ENCODE measurements at regions not wholly inside any gene's neighbourhood (a gene's known extent, or its start where the extent isn't known, plus 50 kb on each side); places are given as distances from the start of the nearest gene placed in this dataset.

- TF ChIP-seq CTCF (IDR thresholded peaks at IDR 0.05) (no peak), ZFX (IDR thresholded peaks at IDR 0.05; ENCODE audit: borderline replicate concordance) (no peak)
- H3K27ac ChIP-seq, result no peak overlapping the region
Measured at GRCh38 chr14:36245223-36245622, 68.7 kb upstream of the PTCSC3 start.

- H3K27ac ChIP-seq, result no peak overlapping the region
- TF ChIP-seq ZFX (IDR thresholded peaks at IDR 0.05; ENCODE audit: borderline replicate concordance), result no peak
- TF ChIP-seq CTCF (IDR thresholded peaks at IDR 0.05), result no peak
Measured at GRCh38 chr14:36243183-36243582, 66.7 kb upstream of the PTCSC3 start.

- no peak for TF ChIP-seq ZFX (IDR thresholded peaks at IDR 0.05; ENCODE audit: borderline replicate concordance)
- TF ChIP-seq CTCF (IDR thresholded peaks at IDR 0.05), result peak; percentile 33
- no peak overlapping the region for H3K27ac ChIP-seq
Measured at GRCh38 chr14:36241183-36241582, 64.7 kb upstream of the PTCSC3 start.

- H3K27ac ChIP-seq, result no peak overlapping the region
- TF ChIP-seq CTCF (IDR thresholded peaks at IDR 0.05) (no peak), ZFX (IDR thresholded peaks at IDR 0.05; ENCODE audit: borderline replicate concordance) (no peak)
Measured at GRCh38 chr14:36238666-36239363, 62.3 kb upstream of the PTCSC3 start.

GRCh38 chr14:36233217-36233616 lies 56.7 kb upstream of the PTCSC3 start:
- H3K27ac ChIP-seq, result no peak overlapping the region
- no peak for TF ChIP-seq CTCF (IDR thresholded peaks at IDR 0.05)
- TF ChIP-seq ZFX (IDR thresholded peaks at IDR 0.05; ENCODE audit: borderline replicate concordance), result no peak

GRCh38 chr14:36229262-36229661 lies 52.7 kb upstream of the PTCSC3 start:
- TF ChIP-seq ZFX (IDR thresholded peaks at IDR 0.05; ENCODE audit: borderline replicate concordance) (no peak), CTCF (IDR thresholded peaks at IDR 0.05) (no peak)

GRCh38 chr14:36227802-36228201 lies 51.3 kb upstream of the PTCSC3 start:
- H3K27ac ChIP-seq, result peak overlapping the region; percentile 56
- TF ChIP-seq ZFX (IDR thresholded peaks at IDR 0.05; ENCODE audit: borderline replicate concordance), result no peak
- no peak for TF ChIP-seq CTCF (IDR thresholded peaks at IDR 0.05)

More at GRCh38 chr14:36229262-36229661, 52.7 kb upstream of the PTCSC3 start:
- no peak overlapping the region for H3K27ac ChIP-seq
